B cell (primary cell): ENCODE measurements at regions not wholly inside any gene's neighbourhood (a gene's known extent, or its start where the extent isn't known, plus 50 kb on each side); places are given as distances from the start of the nearest gene placed in this dataset.

Experiments
- ATAC-seq: fragments of 200-7000 bp; cut with Tn5 transposase; one replicate; pipeline ENCODE4 v1.10.0; 2021; ENCODE audit warnings: low read depth, mild to moderate bottlenecking, moderate number of reproducible peaks, moderate library complexity
- CTCF ChIA-PET: fragments of 350-600 bp; sonication (Branson Sonifier 250); formaldehyde crosslinking; loops from one replicate; lab custom pipeline; 2021; ENCODE audit warnings: antibody characterized with exemption, inconsistent platforms; lab: Charles Lee
- POLR2A ChIA-PET: fragments of 350-600 bp; sonication (Branson Sonifier 250); formaldehyde crosslinking; loops from one replicate; lab custom pipeline; 2021; ENCODE audit warnings: antibody characterized with exemption; lab: Charles Lee
- DNase-seq: peaks from one replicate; pipeline ENCODE4 v3.0.0; 2013
- H2AFZ ChIP-seq: 2 replicates; pipeline ENCODE4 v1.6.1; 2012; ENCODE audit warnings: mild to moderate bottlenecking, low read depth, low read length; ENCODE audit not compliant: insufficient read depth, poor library complexity, severe bottlenecking
- H3K27ac ChIP-seq, 2 donors: 1 replicate in 1 of 2; 2 replicates in 1 of 2; pipeline ENCODE4 v1.5.1; 2012 to 2013; ENCODE audit warnings: low read length in 2 of 2, mild to moderate bottlenecking in 2 of 2, moderate library complexity in 1 of 2
- H3K27me3 ChIP-seq, 4 experiments: fragments of 200-600 bp in 1 of 4; sonication (generic) in 1 of 4; replicated peaks in 1 of 4; 1 replicate in 2 of 4; 2 replicates in 2 of 4; pipeline versions ENCODE4 v1.6.1 to v1.7.0; 2013 to 2016; ENCODE audit warnings: low read length in 3 of 4, mild to moderate bottlenecking in 2 of 4, mixed read lengths in 1 of 4, moderate library complexity in 1 of 4; ENCODE audit not compliant: insufficient read depth in 4 of 4, control insufficient read depth in 3 of 4; ENCODE audit errors: control extremely low read depth in 1 of 4
- H3K36me3 ChIP-seq, 2 experiments: replicated peaks in 1 of 2; 1 replicate in 1 of 2; 2 replicates in 1 of 2; pipeline versions ENCODE4 v1.6.1 to v1.7.1; 2013; ENCODE audit warnings: low read length in 1 of 2; ENCODE audit not compliant: insufficient read depth in 2 of 2, control insufficient read depth in 1 of 2; ENCODE audit errors: control extremely low read depth in 1 of 2, extremely low read depth in 1 of 2
- H3K4me1 ChIP-seq, 2 donors: fragments of 200-600 bp in 1 of 2; sonication (generic) in 1 of 2; 1 replicate in 1 of 2; 2 replicates in 1 of 2; pipeline versions ENCODE4 v1.5.1 to v1.6.1; 2013 to 2017; ENCODE audit warnings: low read length in 2 of 2; ENCODE audit not compliant: control insufficient read depth in 2 of 2, insufficient read depth in 2 of 2
- H3K4me2 ChIP-seq: replicated peaks from 2 replicates; pipeline ENCODE3; 2012; ENCODE audit warnings: mild to moderate bottlenecking, low read depth, low read length; ENCODE audit not compliant: poor library complexity, severe bottlenecking
- H3K4me3 ChIP-seq, 5 experiments: fragments of 200-600 bp in 1 of 5; sonication (generic) in 1 of 5; 1 replicate in 3 of 5; 2 replicates in 2 of 5; pipeline versions ENCODE4 v1.5.1 to v1.7.0; 2011 to 2016; ENCODE audit warnings: low read length in 4 of 5, mild to moderate bottlenecking in 4 of 5, low read depth in 2 of 5, control low read depth in 1 of 5, moderate library complexity in 1 of 5; ENCODE audit not compliant: insufficient read depth in 1 of 5; ENCODE audit errors: control extremely low read depth in 1 of 5, extremely low read depth in 1 of 5
- H3K79me2 ChIP-seq: fragments of 200-600 bp; sonication (generic); one replicate; pipeline ENCODE4 v1.6.0; 2016; ENCODE audit warnings: low read length; ENCODE audit not compliant: control insufficient read depth, insufficient read depth
- H3K9ac ChIP-seq: fragments of 200-600 bp; sonication (generic); 2 replicates; pipeline ENCODE4 v1.6.1; 2017; ENCODE audit warnings: mild to moderate bottlenecking, low read length, moderate library complexity
- H3K9me3 ChIP-seq, 3 donors: one replicate each; pipeline versions ENCODE4 v1.6.1 to v1.7.1; 2013; ENCODE audit warnings: low read length in 2 of 3; ENCODE audit not compliant: control insufficient read depth in 2 of 3, insufficient read depth in 1 of 3; ENCODE audit errors: control extremely low read depth in 1 of 3
- H4K20me1 ChIP-seq: 2 replicates; pipeline ENCODE4 v1.6.0; 2012; ENCODE audit warnings: mild to moderate bottlenecking, low read length; ENCODE audit not compliant: insufficient read depth, control insufficient read depth, poor library complexity, severe bottlenecking
- H3K27ac Mint-ChIP-seq: one replicate; pipeline ENCODE4 v1.8.0; 2021; ENCODE audit warnings: mixed read lengths
- H3K27me3 Mint-ChIP-seq: one replicate; pipeline ENCODE4 v1.8.0; 2021; ENCODE audit warnings: mixed read lengths
- H3K4me1 Mint-ChIP-seq: one replicate; pipeline ENCODE4 v1.8.0; 2021; ENCODE audit warnings: mixed read lengths
- H3K4me3 Mint-ChIP-seq: one replicate; pipeline ENCODE4 v1.8.0; 2021; ENCODE audit warnings: mixed read lengths
- H3K9me3 Mint-ChIP-seq: one replicate; pipeline ENCODE4 v1.8.0; 2022; ENCODE audit warnings: mixed read lengths; ENCODE audit not compliant: insufficient read depth
- EZH2 ChIP-seq: IDR thresholded peaks from 2 replicates; pipeline ENCODE4 v1.6.1; 2012; ENCODE audit warnings: borderline replicate concordance, low read depth, mild to moderate bottlenecking, moderate library complexity, low read length; ENCODE audit not compliant: insufficient read depth, poor library complexity, severe bottlenecking
- WGBS: methylation state at CpG from one replicate; pipeline ENCODE4 v1.1.5; 2013; ENCODE audit warnings: missing lambda C conversion rate; ENCODE audit not compliant: insufficient coverage; 5-methylcytosine and 5-hydroxymethylcytosine counted together
- intact Hi-C: fragments of 100-400 bp; cut with micrococcal nuclease; formaldehyde crosslinking; loops from one replicate; pipeline ENCODE4 v1.10.0; 2022
- TF ChIP-seq, protein P1 (sequence below): fragments of 200-600 bp; IDR thresholded peaks from one replicate; pipeline ENCODE4 v1.8.0; 2022; ENCODE audit warnings: antibody characterized with exemption, mild to moderate bottlenecking

DNA sequence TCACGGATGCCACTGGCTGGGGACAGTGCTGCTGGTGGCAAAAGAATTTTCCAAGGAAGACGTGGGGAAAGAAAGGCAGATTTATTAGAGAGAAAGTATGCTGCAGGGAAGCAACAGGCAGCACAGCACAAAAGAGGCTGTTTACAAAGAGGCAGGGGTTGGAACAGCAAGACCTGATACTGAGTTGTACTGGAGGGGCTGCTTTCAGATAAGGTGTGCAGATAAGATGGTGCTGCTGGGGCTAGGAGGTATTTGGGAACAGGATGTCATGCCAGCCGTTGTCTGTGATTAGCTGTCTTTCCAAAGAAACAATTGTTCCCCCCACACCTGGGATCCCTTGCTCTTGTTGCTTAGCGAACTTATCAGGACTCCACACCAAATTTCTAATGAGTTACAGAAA lies 2023.3 kb upstream of the PCDH20 start:
- no peaks in the 10 kb centered on the region for H3K79me2 ChIP-seq
- no peaks in the 10 kb centered on the region for H4K20me1 ChIP-seq
- no peak overlapping the region for H3K27ac ChIP-seq
- no peaks in the 10 kb centered on the region for H3K4me1 ChIP-seq
- no peak overlapping the region for H3K4me3 Mint-ChIP-seq
- 63% methylated on average over 2 of the region's 4 CpGs for WGBS
- ChIA-PET POLR2A (no interaction called here), CTCF (no interaction called here)
- H2AFZ ChIP-seq = no peak overlapping the region
- intact Hi-C loops = no loop called here
- no peak overlapping the region for H3K4me3 ChIP-seq
- H3K9me3 ChIP-seq = no peaks in the 10 kb centered on the region
- ATAC-seq (no peak), DNase-seq (no peak)
- no peak overlapping the region for H3K4me2 ChIP-seq
- no peaks in the 10 kb centered on the region for H3K36me3 ChIP-seq
- H3K27me3 ChIP-seq = no peaks in the 10 kb centered on the region
- H3K27me3 Mint-ChIP-seq = no peaks in the 10 kb centered on the region
- H3K9me3 Mint-ChIP-seq = peaks cover 7% of the 10 kb centered on the region
- H3K4me1 Mint-ChIP-seq = no peaks in the 10 kb centered on the region
- TF ChIP-seq, protein P1, sequence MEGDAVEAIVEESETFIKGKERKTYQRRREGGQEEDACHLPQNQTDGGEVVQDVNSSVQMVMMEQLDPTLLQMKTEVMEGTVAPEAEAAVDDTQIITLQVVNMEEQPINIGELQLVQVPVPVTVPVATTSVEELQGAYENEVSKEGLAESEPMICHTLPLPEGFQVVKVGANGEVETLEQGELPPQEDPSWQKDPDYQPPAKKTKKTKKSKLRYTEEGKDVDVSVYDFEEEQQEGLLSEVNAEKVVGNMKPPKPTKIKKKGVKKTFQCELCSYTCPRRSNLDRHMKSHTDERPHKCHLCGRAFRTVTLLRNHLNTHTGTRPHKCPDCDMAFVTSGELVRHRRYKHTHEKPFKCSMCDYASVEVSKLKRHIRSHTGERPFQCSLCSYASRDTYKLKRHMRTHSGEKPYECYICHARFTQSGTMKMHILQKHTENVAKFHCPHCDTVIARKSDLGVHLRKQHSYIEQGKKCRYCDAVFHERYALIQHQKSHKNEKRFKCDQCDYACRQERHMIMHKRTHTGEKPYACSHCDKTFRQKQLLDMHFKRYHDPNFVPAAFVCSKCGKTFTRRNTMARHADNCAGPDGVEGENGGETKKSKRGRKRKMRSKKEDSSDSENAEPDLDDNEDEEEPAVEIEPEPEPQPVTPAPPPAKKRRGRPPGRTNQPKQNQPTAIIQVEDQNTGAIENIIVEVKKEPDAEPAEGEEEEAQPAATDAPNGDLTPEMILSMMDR = no peak
- no peak for TF ChIP-seq EZH2
- no peak overlapping the region for H3K9ac ChIP-seq
- H3K27ac Mint-ChIP-seq = no peak overlapping the region

DNA sequence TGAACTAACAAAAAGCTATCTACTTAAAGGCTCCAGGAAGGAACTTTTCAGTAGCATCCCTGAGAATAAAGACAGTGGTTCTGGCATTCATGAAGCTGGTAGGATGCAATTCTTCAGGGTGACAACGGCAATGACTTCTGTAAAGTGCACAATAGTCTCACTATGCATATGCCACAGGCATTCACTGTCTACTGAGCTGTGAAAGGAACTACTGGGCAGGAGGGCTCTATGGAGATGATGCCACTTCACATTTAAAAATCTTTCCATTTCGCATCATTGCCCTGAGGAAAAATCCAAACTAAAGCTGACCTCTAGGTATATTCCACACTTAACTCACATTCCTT lies 2020.6 kb upstream of the PCDH20 start:
- ATAC-seq = no peak
- DNase-seq = no peak
- H3K27me3 Mint-ChIP-seq = no peaks in the 10 kb centered on the region
- Histone ChIP-seq H3K9ac (no peak overlapping the region), H3K4me1 (no peaks in the 10 kb centered on the region), H3K4me2 (no peak overlapping the region), H3K4me3 (no peak overlapping the region), H3K27ac (no peak overlapping the region), H4K20me1 (no peaks in the 10 kb centered on the region), H2AFZ (no peak overlapping the region), H3K9me3 (no peaks in the 10 kb centered on the region), H3K79me2 (no peaks in the 10 kb centered on the region), H3K27me3 (no peaks in the 10 kb centered on the region), H3K36me3 (no peaks in the 10 kb centered on the region)
- no peak for TF ChIP-seq EZH2
- TF ChIP-seq, protein P1 = no peak
- ChIA-PET CTCF (no interaction called here), POLR2A (no interaction called here)
- 100% methylated on average over 1 of the region's 2 CpGs for WGBS
- H3K9me3 Mint-ChIP-seq = no peaks in the 10 kb centered on the region
- no peak overlapping the region for H3K27ac Mint-ChIP-seq
- H3K4me3 Mint-ChIP-seq = no peak overlapping the region
- no peaks in the 10 kb centered on the region for H3K4me1 Mint-ChIP-seq
- intact Hi-C loops = no loop called here
